ENCODE measurements at regions not wholly inside any gene's neighbourhood (a gene's known extent, or its start where the extent isn't known, plus 50 kb on each side); places are given as distances from the start of the nearest gene placed in this dataset.

GRCh38 chr18:46291149-46291548 is 187.0 kb downstream of the HAUS1 start:
- peak; percentile 32 for DNase-seq (ENCODE audit: low read depth)
- H3K4me3 ChIP-seq (ENCODE audit: low read depth, low read length): no peak overlapping the region
- peak; percentile 2 for TF ChIP-seq CTCF (IDR thresholded peaks at IDR 0.05; ENCODE audit: insufficient read depth, low read depth, low read length, missing control alignments)

DNA sequence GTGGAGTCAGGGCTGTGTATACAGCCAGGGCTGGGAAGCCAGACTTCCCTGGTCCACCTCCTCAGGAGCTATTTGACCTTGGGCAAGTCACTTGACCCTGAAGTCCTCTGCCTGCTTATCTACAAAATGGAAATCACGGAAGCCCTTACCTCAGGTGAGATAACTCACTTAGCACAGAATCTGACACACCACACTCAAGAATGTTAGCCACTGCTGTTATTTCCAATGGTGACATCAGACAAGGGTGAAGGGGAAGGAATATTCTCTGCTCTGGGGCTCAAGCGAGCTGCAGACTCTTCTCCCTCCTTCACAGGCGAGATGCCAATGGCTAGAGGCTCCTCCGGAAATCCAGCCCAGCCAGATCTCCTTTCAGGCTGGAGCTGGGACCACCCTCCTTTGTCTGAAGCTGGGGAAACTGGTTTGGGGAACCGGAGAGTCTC is 189.6 kb downstream of the HAUS1 start:
- DNase-seq (ENCODE audit: low read depth): no peak
- no peak for TF ChIP-seq CTCF (IDR thresholded peaks at IDR 0.05; ENCODE audit: insufficient read depth, low read depth, low read length, missing control alignments)
- H3K4me3 ChIP-seq (ENCODE audit: low read depth, low read length): no peak overlapping the region

- TF ChIP-seq CTCF (IDR thresholded peaks at IDR 0.05; ENCODE audit: insufficient read depth, low read depth, low read length, missing control alignments): no peak
- no peak overlapping the region for H3K4me3 ChIP-seq (ENCODE audit: low read depth, low read length)
- no peak for DNase-seq (ENCODE audit: low read depth)
Measured at GRCh38 chr18:46294318-46294717, 190.1 kb downstream of the HAUS1 start.

DNA sequence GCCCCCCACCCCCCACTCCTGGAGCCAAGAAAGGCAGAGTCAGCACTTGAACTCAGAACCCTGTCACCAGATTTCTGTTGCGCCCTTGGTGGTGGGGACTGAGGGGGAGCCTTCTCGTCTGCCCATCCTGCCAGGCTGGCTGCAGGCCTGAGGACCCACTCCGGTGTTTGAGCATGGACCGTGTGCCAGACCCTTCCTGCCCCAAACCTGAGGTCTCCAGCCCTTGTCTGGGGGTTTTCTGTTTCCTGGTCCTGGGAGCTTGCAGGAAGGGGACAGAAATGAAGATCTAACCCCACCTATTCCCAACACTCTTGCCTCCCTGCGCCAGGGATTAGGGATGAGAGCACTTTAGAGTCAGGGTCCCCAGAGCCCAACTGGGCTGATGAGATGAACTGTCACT is 190.6 kb downstream of the HAUS1 start:
- DNase-seq (ENCODE audit: low read depth): no peak
- no peak for TF ChIP-seq CTCF (IDR thresholded peaks at IDR 0.05; ENCODE audit: insufficient read depth, low read depth, low read length, missing control alignments)
- H3K4me3 ChIP-seq (ENCODE audit: low read depth, low read length): no peak overlapping the region

GRCh38 chr18:46295416-46295815 is 191.2 kb downstream of the HAUS1 start:
- no peak for DNase-seq (ENCODE audit: low read depth)
- no peak for TF ChIP-seq CTCF (IDR thresholded peaks at IDR 0.05; ENCODE audit: insufficient read depth, low read depth, low read length, missing control alignments)
- no peak overlapping the region for H3K4me3 ChIP-seq (ENCODE audit: low read depth, low read length)

GRCh38 chr18:46296656-46297055 is 192.5 kb downstream of the HAUS1 start:
- no peak for DNase-seq (ENCODE audit: low read depth)
- no peak overlapping the region for H3K4me3 ChIP-seq (ENCODE audit: low read depth, low read length)
- TF ChIP-seq CTCF (IDR thresholded peaks at IDR 0.05; ENCODE audit: insufficient read depth, low read depth, low read length, missing control alignments): no peak

DNA sequence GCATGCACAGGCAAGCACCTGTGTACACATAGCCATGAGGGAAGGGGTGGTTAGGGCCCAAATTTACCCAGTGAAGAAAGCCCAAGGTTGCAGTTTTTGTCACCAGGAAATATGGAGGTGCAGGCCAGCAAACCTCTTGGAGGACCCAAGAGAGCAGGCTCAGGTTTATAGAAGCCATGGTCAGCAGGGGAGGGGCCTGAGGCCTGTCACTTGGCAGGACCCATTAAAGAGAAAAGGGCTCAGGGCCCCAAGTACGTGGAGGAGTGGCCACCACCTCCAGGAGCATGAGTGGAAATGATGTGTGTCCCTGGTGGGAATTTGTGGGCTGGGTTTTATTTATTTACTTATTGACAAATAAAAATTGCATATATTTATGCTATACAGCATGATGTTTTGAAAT is 192.9 kb downstream of the HAUS1 start:
- no peak for TF ChIP-seq CTCF (IDR thresholded peaks at IDR 0.05; ENCODE audit: insufficient read depth, low read depth, low read length, missing control alignments)
- no peak overlapping the region for H3K4me3 ChIP-seq (ENCODE audit: low read depth, low read length)
- no peak for DNase-seq (ENCODE audit: low read depth)
